AG09309 (cell line): ENCODE measurements at regions not wholly inside any gene's neighbourhood (a gene's known extent, or its start where the extent isn't known, plus 50 kb on each side); places are given as distances from the start of the nearest gene placed in this dataset.

Source experiments
- DNase-seq: peaks from one replicate; pipeline ENCODE4 v3.0.0-alpha.2; 2010; ENCODE audit warnings: low read depth
- H3K4me3 ChIP-seq: 2 replicates; pipeline ENCODE4 v1.5.1; 2011; ENCODE audit warnings: mild to moderate bottlenecking, low read depth, low read length, moderate library complexity; ENCODE audit not compliant: control insufficient read depth
- TF ChIP-seq, protein P1 (sequence below): IDR thresholded peaks from 2 replicates; pipeline ENCODE4 v1.5.1; 2011; ENCODE audit warnings: mild to moderate bottlenecking, low read depth, low read length, inconsistent platforms; ENCODE audit not compliant: insufficient read depth, control insufficient read depth; ENCODE audit errors: missing control alignments

DNA sequence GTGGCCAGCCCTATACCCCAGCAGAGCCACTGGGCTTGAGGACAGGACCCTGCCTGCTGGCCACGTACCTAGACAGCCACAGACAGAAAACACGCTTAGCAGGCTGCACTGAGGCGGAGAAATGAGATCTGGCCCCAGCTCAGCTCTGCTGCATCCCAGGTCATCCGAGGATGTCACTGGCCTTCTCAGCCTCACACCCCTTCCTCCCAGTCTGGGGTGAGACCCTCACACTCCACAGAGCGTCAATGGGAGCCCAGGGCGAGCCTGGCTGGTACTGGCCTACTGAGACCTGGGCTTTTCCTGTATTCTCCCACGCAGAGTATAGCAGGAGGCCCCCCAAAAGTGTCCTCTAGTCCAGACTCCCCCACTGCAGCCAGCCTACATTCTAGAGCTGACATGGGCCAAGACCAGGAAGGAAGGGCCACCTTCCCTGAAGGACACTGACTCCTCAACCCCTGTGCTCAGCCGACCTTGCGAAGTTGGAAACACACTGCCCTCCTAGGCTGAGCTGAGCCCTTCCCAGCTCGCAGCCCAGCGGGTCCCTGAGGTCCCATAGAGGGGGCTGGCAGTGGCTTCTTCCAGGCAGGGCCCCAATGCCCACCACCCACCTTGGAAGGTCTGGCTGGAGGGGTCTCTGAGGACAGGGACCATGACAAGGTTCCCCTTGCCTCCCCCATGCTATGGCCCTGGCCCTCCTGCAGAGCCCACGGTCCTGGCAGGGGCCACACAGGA lies 65.9 kb upstream of the LINC01488 start:
- no peak overlapping the region for H3K4me3 ChIP-seq
- TF ChIP-seq, protein P1, sequence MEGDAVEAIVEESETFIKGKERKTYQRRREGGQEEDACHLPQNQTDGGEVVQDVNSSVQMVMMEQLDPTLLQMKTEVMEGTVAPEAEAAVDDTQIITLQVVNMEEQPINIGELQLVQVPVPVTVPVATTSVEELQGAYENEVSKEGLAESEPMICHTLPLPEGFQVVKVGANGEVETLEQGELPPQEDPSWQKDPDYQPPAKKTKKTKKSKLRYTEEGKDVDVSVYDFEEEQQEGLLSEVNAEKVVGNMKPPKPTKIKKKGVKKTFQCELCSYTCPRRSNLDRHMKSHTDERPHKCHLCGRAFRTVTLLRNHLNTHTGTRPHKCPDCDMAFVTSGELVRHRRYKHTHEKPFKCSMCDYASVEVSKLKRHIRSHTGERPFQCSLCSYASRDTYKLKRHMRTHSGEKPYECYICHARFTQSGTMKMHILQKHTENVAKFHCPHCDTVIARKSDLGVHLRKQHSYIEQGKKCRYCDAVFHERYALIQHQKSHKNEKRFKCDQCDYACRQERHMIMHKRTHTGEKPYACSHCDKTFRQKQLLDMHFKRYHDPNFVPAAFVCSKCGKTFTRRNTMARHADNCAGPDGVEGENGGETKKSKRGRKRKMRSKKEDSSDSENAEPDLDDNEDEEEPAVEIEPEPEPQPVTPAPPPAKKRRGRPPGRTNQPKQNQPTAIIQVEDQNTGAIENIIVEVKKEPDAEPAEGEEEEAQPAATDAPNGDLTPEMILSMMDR, result no peak
- no peak for DNase-seq

DNA sequence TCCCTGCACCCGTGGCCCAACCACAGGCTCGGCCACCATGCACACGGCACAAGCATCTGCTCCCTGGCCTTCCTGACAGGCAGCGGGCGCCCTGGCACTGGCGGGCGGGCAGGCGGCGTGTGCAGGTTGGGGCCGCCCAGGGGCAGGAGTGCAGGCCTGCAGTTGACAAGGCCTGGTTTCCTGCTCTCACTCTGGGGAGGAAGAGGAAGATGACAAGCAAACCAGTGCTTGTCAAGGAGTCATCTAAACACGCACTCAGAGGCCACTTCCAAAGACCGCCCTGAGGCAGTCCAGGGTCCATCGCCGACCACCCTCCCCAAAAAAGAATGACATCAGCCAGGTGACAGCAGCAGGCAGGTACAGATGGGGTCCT lies 65.3 kb upstream of the LINC01488 start:
- DNase-seq, result no peak
- no peak overlapping the region for H3K4me3 ChIP-seq
- TF ChIP-seq, protein P1, result no peak

DNA sequence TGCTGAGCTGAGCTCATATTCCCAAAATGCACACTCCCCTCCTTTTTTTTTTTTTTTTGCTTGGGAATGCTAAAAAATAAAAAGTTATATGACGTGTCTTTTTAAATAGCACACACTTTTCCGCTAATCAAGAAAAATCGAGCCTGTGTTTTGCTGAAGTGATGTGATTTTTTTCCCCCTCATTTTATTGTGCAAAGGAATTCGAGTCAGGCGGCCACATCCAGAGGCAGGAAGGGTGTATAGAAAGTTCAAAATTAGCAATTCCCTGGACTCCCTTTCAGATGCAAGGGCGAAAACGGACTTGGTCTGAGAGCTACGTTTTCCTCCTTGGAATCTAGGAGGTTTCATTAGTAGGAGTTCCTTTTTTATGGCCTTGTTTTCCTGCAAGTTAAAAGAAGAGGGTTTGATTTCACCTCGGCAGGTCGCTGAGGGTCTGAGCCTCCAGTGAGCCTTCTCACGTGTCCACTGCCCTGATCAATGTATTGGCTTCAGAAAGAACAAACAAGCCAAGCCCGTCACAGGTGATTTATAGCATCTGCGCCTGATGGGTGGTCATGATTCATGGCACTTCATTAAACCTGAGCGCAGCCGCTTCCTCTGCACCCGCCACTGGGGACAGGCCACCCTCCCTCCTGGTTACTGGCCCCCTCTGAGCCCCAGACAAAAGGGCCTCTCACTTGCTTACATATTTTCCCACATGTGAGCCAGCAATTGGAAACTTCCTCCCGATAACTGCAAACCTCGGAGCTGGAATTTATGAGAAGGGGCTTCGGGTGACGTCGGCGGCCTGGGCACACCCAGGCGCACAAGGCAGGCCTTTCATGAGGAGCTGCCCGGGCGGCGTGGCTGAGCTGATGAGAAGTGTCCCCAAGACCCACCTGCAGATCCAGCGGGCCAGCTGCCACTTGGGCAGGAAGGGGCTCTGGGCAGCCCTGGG lies 64.4 kb upstream of the LINC01488 start:
- no peak for DNase-seq
- no peak overlapping the region for H3K4me3 ChIP-seq
- TF ChIP-seq, protein P1, result no peak

DNA sequence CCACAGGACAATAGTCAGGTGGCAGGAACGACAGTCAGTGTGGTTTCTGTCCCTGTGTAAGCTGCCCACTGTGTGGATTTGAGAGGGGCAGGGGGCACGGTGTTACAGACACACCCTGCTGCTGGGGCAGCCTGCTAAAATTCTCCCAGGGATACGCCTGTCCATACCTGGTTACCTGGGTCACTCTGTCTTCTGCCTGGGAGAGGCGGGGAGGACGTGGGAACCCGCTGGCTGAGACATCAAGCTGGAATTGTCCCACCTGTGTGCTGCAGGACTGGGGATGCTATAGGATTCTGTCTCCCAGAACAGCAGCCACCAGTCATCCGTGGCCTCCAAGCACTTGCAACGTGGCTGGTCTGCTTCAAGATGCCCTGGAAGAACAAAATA lies 63.8 kb upstream of the LINC01488 start:
- DNase-seq, result no peak
- H3K4me3 ChIP-seq, result no peak overlapping the region
- TF ChIP-seq, protein P1, result no peak

DNA sequence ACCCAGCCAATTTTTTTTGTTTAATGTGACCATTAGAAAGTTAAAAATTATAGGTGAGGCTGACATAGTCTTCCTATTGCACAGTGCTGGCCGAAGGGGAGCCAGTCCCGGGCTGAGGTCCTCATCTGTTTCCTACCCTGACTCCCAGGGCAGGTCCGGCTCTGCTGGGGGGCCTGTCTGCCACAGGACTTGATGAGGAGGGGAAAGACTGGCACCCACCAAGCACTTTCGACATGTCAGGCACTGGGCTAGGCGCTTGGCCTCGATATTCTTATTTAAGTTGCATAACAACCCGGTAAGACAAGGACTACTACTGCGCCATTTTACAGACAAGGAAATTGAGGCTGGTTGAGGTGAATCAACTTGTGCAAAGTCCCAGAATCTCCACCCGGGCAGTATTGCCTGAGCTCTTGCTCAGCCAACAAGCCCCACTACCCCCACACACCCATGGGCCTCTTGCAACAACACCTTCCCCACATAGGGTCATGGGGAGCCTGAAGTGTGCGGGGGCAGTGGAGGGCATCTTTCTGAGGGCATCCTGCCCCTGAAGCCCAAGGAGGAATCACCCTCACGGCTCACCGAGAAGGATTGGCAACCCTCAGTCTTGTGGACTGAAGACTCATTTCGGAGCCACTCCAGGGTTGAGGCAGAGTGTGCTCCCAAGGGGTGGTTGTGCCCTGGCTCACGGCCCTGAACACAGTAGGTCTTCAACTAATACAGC lies 62.7 kb upstream of the LINC01488 start:
- no peak for DNase-seq
- no peak overlapping the region for H3K4me3 ChIP-seq
- TF ChIP-seq, protein P1, result no peak

DNA sequence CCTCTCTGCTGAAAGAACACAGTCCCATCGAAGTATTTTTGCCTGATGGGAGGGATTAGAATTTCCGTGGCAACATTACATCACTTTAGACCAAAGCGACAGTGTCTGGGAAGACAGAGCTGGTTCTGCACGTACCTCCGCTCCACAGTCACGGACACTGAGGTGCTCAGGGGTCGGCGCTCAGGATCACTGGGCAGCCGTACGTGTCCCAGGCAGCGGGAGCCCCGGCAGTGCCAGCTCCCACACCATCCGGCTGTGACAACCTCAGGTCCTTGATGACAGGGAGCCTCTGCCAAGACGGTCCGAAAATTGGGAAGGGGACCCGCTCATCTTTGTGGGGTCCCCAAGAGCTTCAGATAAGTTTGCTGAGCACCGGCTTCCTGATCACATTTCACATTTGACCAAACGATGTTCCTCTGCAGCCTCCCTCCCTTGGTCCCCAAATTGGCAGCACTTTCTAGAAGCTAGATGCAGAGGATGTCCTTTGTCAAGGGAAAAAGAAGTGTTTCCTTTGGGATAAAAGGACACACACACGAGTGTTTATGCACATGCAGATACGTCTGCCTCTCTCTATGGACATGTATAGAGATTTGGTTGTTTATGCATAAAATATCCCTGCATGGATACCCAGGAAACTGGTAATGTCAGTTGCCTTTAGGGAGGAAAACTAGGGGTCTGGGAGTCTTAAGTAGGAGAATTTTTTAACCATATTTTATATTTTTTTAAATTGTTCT lies 61.6 kb upstream of the LINC01488 start:
- TF ChIP-seq, protein P1, result no peak
- no peak overlapping the region for H3K4me3 ChIP-seq

More for the DNA sequence above, 61.6 kb upstream of the LINC01488 start:
- DNase-seq, result no peak
